GM12878 (cell line): ENCODE measurements at regions not wholly inside any gene's neighbourhood (a gene's known extent, or its start where the extent isn't known, plus 50 kb on each side); places are given as distances from the start of the nearest gene placed in this dataset.

Experiments
- E4F1 ChIP-seq: fragments of 450-650 bp; IDR thresholded peaks from 2 replicates; pipeline ENCODE4 v1.6.1; 2018; ENCODE audit warnings: borderline replicate concordance, mild to moderate bottlenecking; ENCODE audit not compliant: partially characterized antibody
- GABPA ChIP-seq: IDR thresholded peaks from 2 replicates; pipeline ENCODE4 v1.6.1; 2014; ENCODE audit warnings: antibody characterized with exemption, low read depth, mild to moderate bottlenecking, inconsistent platforms
- IKZF1 ChIP-seq: fragments of 450-650 bp; conservative IDR thresholded peaks from 2 replicates; pipeline ENCODE4 v1.6.1; 2017; ENCODE audit warnings: antibody characterized with exemption, mild to moderate bottlenecking
- KDM1A ChIP-seq: fragments of 200-600 bp; sonication (generic); IDR thresholded peaks from 2 replicates; pipeline ENCODE4 v1.6.1; 2016; ENCODE audit warnings: borderline replicate concordance
- MEF2A ChIP-seq: IDR thresholded peaks from 2 replicates; pipeline ENCODE4 v1.6.1; 2011; ENCODE audit warnings: low read depth, mild to moderate bottlenecking, low read length, moderate library complexity; ENCODE audit not compliant: insufficient read depth
- RELB ChIP-seq: fragments of 450-650 bp; IDR thresholded peaks from 2 replicates; pipeline ENCODE4 v1.6.1; 2017; ENCODE audit warnings: low read depth, mild to moderate bottlenecking, moderate library complexity
- REST ChIP-seq: IDR thresholded peaks from 2 replicates; pipeline ENCODE4 v1.6.1; 2012; ENCODE audit warnings: mild to moderate bottlenecking, low read depth, low read length
- WRNIP1 ChIP-seq: IDR thresholded peaks from 2 replicates; pipeline ENCODE4 v1.6.1; 2011; ENCODE audit warnings: low read depth, low read length, improper control_type of control experiment, borderline replicate concordance

- TF ChIP-seq E4F1 (no peak), RELB (no peak), GABPA (no peak), REST (no peak), KDM1A (no peak), IKZF1 (no peak), WRNIP1 (no peak), MEF2A (no peak)
Observed at GRCh38 chr1:238088560-238089290, 198.0 kb upstream of the ZP4 start (continued).
